HEK293 (cell line): ENCODE measurements at regions not wholly inside any gene's neighbourhood (a gene's known extent, or its start where the extent isn't known, plus 50 kb on each side); places are given as distances from the start of the nearest gene placed in this dataset.

ENCODE experiments used
- CTCF ChIA-PET: fragments of 350-600 bp; formaldehyde crosslinking; extraction: SDS; loops from one replicate; lab custom pipeline; 2021; ENCODE audit warnings: antibody characterized with exemption; lab: Yijun Ruan, JAX
- POLR2A ChIA-PET: fragments of 300-600 bp; formaldehyde crosslinking; extraction: SDS; loops from one replicate; lab custom pipeline; 2020; ENCODE audit warnings: antibody characterized with exemption, inconsistent platforms; lab: Yijun Ruan, JAX
- H3K27ac ChIP-seq: fragments of 200-500 bp; sonication (Bioruptor generic); 2 replicates; pipeline ENCODE4 v1.5.1; 2014; ENCODE audit warnings: low read depth, low read length, control low read depth, inconsistent platforms; ENCODE audit errors: extremely low read depth
- H3K36me3 ChIP-seq, 2 experiments: fragments of 200-500 bp in 1 of 2; sonication (Bioruptor generic) in 1 of 2; 1 replicate in 1 of 2; 2 replicates in 1 of 2; pipeline ENCODE4 v1.5.1; 2014 to 2017; ENCODE audit warnings: inconsistent platforms in 2 of 2, low read length in 2 of 2; ENCODE audit not compliant: control insufficient read depth in 2 of 2, insufficient read depth in 1 of 2
- H3K4me1 ChIP-seq: fragments of 200-500 bp; sonication (Bioruptor generic); 2 replicates; pipeline ENCODE4 v1.5.1; 2014; ENCODE audit warnings: mild to moderate bottlenecking, low read length, inconsistent platforms; ENCODE audit not compliant: control insufficient read depth, insufficient read depth
- H3K4me3 ChIP-seq: 2 replicates; pipeline ENCODE4 v1.5.1; 2011; ENCODE audit warnings: low read depth, mild to moderate bottlenecking, control low read depth, low read length, moderate library complexity
- H3K9me3 ChIP-seq: fragments of 200-500 bp; sonication (Bioruptor generic); 2 replicates; pipeline ENCODE4 v1.5.1; 2014; ENCODE audit warnings: low read depth, low read length, inconsistent platforms; ENCODE audit not compliant: control insufficient read depth, insufficient read depth
- BCL11B ChIP-seq: fragments of 450-650 bp; formaldehyde crosslinking; IDR thresholded peaks from 2 replicates; pipeline ENCODE4 v1.5.1; 2016; ENCODE audit warnings: low read depth, missing biosample characterization, missing genetic modification characterization
- BCL6B ChIP-seq: fragments of 450-650 bp; formaldehyde crosslinking; IDR thresholded peaks from 2 replicates; pipeline ENCODE4 v1.5.1; 2017; ENCODE audit warnings: missing biosample characterization, missing genetic modification characterization
- GLI4 ChIP-seq: fragments of 450-650 bp; formaldehyde crosslinking; IDR thresholded peaks from 2 replicates; pipeline ENCODE4 v1.5.1; 2016; ENCODE audit warnings: missing biosample characterization, missing genetic modification characterization
- KLF16 ChIP-seq: fragments of 450-650 bp; formaldehyde crosslinking; IDR thresholded peaks from 2 replicates; pipeline ENCODE4 v1.5.1; 2017; ENCODE audit warnings: missing biosample characterization, missing genetic modification characterization
- MYNN ChIP-seq: fragments of 450-650 bp; formaldehyde crosslinking; IDR thresholded peaks from 2 replicates; pipeline ENCODE4 v1.5.1; 2016; ENCODE audit warnings: missing biosample characterization, missing genetic modification characterization, borderline replicate concordance
- REPIN1 ChIP-seq: fragments of 450-650 bp; formaldehyde crosslinking; IDR thresholded peaks from 2 replicates; pipeline ENCODE4 v1.5.1; 2017; ENCODE audit warnings: missing biosample characterization, missing genetic modification characterization, low read depth
- SCRT2 ChIP-seq: fragments of 450-650 bp; formaldehyde crosslinking; IDR thresholded peaks from 2 replicates; pipeline ENCODE4 v1.5.1; 2016; ENCODE audit warnings: missing biosample characterization, missing genetic modification characterization
- SP2 ChIP-seq: fragments of 450-650 bp; formaldehyde crosslinking; IDR thresholded peaks from 2 replicates; pipeline ENCODE4 v1.5.1; 2016; ENCODE audit warnings: missing biosample characterization, missing genetic modification characterization
- TSHZ1 ChIP-seq: fragments of 450-650 bp; formaldehyde crosslinking; IDR thresholded peaks from 2 replicates; pipeline ENCODE4 v1.5.1; 2016; ENCODE audit warnings: missing biosample characterization, missing genetic modification characterization, borderline replicate concordance
- ZNF140 ChIP-seq: fragments of 450-650 bp; formaldehyde crosslinking; IDR thresholded peaks from 2 replicates; pipeline ENCODE4 v1.5.1; 2016; ENCODE audit warnings: missing biosample characterization, missing genetic modification characterization
- ZNF184 ChIP-seq: fragments of 450-650 bp; IDR thresholded peaks from 2 replicates; pipeline ENCODE4 v1.5.1; 2018; ENCODE audit warnings: missing biosample characterization, mild to moderate bottlenecking, missing genetic modification characterization
- ZNF221 ChIP-seq: fragments of 450-650 bp; formaldehyde crosslinking; IDR thresholded peaks from 2 replicates; pipeline ENCODE4 v1.5.1; 2017; ENCODE audit warnings: missing biosample characterization, missing genetic modification characterization, borderline replicate concordance
- ZNF362 ChIP-seq: fragments of 450-650 bp; formaldehyde crosslinking; IDR thresholded peaks from 2 replicates; pipeline ENCODE4 v1.5.1; 2016; ENCODE audit warnings: missing biosample characterization, missing genetic modification characterization
- ZNF391 ChIP-seq: fragments of 450-650 bp; formaldehyde crosslinking; IDR thresholded peaks from 2 replicates; pipeline ENCODE4 v1.5.1; 2016; ENCODE audit warnings: low read depth, missing biosample characterization, missing genetic modification characterization, borderline replicate concordance
- ZNF510 ChIP-seq: fragments of 450-650 bp; formaldehyde crosslinking; IDR thresholded peaks from 2 replicates; pipeline ENCODE4 v1.5.1; 2018; ENCODE audit warnings: mild to moderate bottlenecking, missing genetic modification characterization, missing biosample characterization; ENCODE audit not compliant: insufficient replicate concordance
- ZNF529 ChIP-seq: fragments of 450-650 bp; formaldehyde crosslinking; IDR thresholded peaks from 2 replicates; pipeline ENCODE4 v1.5.1; 2017; ENCODE audit warnings: missing genetic modification characterization, missing biosample characterization; ENCODE audit not compliant: insufficient replicate concordance
- ZNF555 ChIP-seq: fragments of 450-650 bp; formaldehyde crosslinking; conservative IDR thresholded peaks from 2 replicates; pipeline ENCODE4 v1.5.1; 2017; ENCODE audit warnings: missing biosample characterization, mild to moderate bottlenecking, missing genetic modification characterization, inconsistent platforms
- ZNF560 ChIP-seq: fragments of 450-650 bp; formaldehyde crosslinking; IDR thresholded peaks from 2 replicates; pipeline ENCODE4 v1.5.1; 2017; ENCODE audit warnings: missing biosample characterization, missing genetic modification characterization, borderline replicate concordance
- ZNF629 ChIP-seq: fragments of 450-650 bp; formaldehyde crosslinking; IDR thresholded peaks from 2 replicates; pipeline ENCODE4 v1.5.1; 2017; ENCODE audit warnings: missing biosample characterization, missing genetic modification characterization
- ZNF639 ChIP-seq: fragments of 450-650 bp; formaldehyde crosslinking; IDR thresholded peaks from 2 replicates; pipeline ENCODE4 v1.5.1; 2016; ENCODE audit warnings: missing biosample characterization, missing genetic modification characterization
- ZNF776 ChIP-seq: fragments of 450-650 bp; formaldehyde crosslinking; IDR thresholded peaks from 2 replicates; pipeline ENCODE4 v1.5.0; 2017; ENCODE audit warnings: missing biosample characterization, missing genetic modification characterization, borderline replicate concordance
- ZSCAN23 ChIP-seq: fragments of 450-650 bp; formaldehyde crosslinking; IDR thresholded peaks from 2 replicates; pipeline ENCODE4 v1.5.1; 2016; ENCODE audit warnings: missing biosample characterization, missing genetic modification characterization
- TF ChIP-seq, protein P1 (sequence below): fragments of 450-650 bp; IDR thresholded peaks from 2 replicates; pipeline ENCODE4 v1.5.1; 2018; ENCODE audit warnings: missing biosample characterization, mild to moderate bottlenecking, missing genetic modification characterization
- TF ChIP-seq, protein P2 (sequence below): fragments of 450-650 bp; formaldehyde crosslinking; IDR thresholded peaks from 2 replicates; pipeline ENCODE4 v1.5.1; 2016; ENCODE audit warnings: missing biosample characterization, missing genetic modification characterization

DNA sequence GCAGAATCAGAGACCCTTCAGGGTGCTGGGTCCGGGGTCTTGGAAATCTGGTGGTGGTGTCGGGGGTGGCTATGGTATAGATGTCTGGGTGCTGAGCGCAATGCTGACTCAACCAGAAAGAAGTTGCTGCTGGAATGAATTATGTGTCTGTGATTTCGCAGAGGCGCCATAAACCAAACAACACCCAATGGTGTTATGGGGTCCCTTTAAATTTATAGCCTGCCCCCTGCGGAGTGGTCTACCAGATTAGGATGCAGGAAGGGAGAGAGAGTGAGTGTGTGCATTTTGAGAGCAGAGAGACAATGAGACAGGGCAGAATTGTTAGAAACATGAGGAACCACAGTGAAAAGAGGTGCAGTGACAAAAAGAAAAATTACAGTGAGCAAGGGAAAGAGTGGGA is 100.7 kb upstream of the CDH11 start:
- no peaks in the 10 kb centered on the region for H3K9me3 ChIP-seq
- POLR2A ChIA-PET: no interaction called here

GRCh38 chr16:65222049-65222448 is 100.2 kb upstream of the CDH11 start:
- Histone ChIP-seq H3K4me3 (no peak overlapping the region), H3K36me3 (no peaks in the 10 kb centered on the region), H3K9me3 (no peaks in the 10 kb centered on the region), H3K4me1 (no peaks in the 10 kb centered on the region), H3K27ac (no peak overlapping the region)
- CTCF ChIA-PET: interaction anchor here (1.8 kb wide), 1 partner anchor 10 kb away, joined by 4 read pairs; no protein-coding TSS in a partner anchor
- POLR2A ChIA-PET: no interaction called here
- TF ChIP-seq TSHZ1 (tag by site-specific recombination): no peak
- no peak for TF ChIP-seq ZNF776 (tag by site-specific recombination)
- no peak for TF ChIP-seq ZNF362
- no peak for TF ChIP-seq BCL6B
- no peak for TF ChIP-seq REPIN1 (tag by site-specific recombination)
- TF ChIP-seq GLI4 (tag by site-specific recombination): no peak
- TF ChIP-seq ZNF560 (tag by site-specific recombination): no peak
- TF ChIP-seq ZSCAN23: no peak
- TF ChIP-seq ZNF140: no peak
- no peak for TF ChIP-seq SCRT2 (tag by site-specific recombination)
- TF ChIP-seq KLF16 (tag by site-specific recombination): no peak
- no peak for TF ChIP-seq ZNF391 (tag by site-specific recombination)
- TF ChIP-seq ZNF184 (tag by site-specific recombination): no peak

More for the DNA sequence above, 100.7 kb upstream of the CDH11 start:
- no peak overlapping the region for H3K27ac ChIP-seq
- TF ChIP-seq BCL11B (tag by site-specific recombination) (no peak), MYNN (tag by site-specific recombination) (no peak), ZNF629 (tag by site-specific recombination) (no peak), ZNF639 (tag by site-specific recombination) (no peak), SP2 (tag by site-specific recombination) (no peak), REPIN1 (tag by site-specific recombination) (no peak), ZNF776 (tag by site-specific recombination) (no peak), ZNF555 (no peak), SCRT2 (tag by site-specific recombination) (no peak), ZNF529 (tag by site-specific recombination) (no peak), ZNF221 (tag by site-specific recombination) (no peak), ZNF510 (tag by site-specific recombination) (no peak)
- TF ChIP-seq, protein P1, sequence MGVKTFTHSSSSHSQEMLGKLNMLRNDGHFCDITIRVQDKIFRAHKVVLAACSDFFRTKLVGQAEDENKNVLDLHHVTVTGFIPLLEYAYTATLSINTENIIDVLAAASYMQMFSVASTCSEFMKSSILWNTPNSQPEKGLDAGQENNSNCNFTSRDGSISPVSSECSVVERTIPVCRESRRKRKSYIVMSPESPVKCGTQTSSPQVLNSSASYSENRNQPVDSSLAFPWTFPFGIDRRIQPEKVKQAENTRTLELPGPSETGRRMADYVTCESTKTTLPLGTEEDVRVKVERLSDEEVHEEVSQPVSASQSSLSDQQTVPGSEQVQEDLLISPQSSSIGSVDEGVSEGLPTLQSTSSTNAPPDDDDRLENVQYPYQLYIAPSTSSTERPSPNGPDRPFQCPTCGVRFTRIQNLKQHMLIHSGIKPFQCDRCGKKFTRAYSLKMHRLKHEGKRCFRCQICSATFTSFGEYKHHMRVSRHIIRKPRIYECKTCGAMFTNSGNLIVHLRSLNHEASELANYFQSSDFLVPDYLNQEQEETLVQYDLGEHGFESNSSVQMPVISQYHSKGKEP (tag by site-specific recombination): no peak
- TF ChIP-seq, protein P2, sequence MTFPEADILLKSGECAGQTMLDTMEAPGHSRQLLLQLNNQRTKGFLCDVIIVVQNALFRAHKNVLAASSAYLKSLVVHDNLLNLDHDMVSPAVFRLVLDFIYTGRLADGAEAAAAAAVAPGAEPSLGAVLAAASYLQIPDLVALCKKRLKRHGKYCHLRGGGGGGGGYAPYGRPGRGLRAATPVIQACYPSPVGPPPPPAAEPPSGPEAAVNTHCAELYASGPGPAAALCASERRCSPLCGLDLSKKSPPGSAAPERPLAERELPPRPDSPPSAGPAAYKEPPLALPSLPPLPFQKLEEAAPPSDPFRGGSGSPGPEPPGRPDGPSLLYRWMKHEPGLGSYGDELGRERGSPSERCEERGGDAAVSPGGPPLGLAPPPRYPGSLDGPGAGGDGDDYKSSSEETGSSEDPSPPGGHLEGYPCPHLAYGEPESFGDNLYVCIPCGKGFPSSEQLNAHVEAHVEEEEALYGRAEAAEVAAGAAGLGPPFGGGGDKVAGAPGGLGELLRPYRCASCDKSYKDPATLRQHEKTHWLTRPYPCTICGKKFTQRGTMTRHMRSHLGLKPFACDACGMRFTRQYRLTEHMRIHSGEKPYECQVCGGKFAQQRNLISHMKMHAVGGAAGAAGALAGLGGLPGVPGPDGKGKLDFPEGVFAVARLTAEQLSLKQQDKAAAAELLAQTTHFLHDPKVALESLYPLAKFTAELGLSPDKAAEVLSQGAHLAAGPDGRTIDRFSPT (tag by site-specific recombination): no peak
- no peak overlapping the region for H3K4me3 ChIP-seq
- no peaks in the 10 kb centered on the region for H3K36me3 ChIP-seq
- no peaks in the 10 kb centered on the region for H3K4me1 ChIP-seq
- CTCF ChIA-PET: interaction anchor here (1.8 kb wide), 1 partner anchor 10 kb away, joined by 4 read pairs; no protein-coding TSS in a partner anchor
